Stomach (tissue), 8 donors: ENCODE measurements at regions not wholly inside any gene's neighbourhood (a gene's known extent, or its start where the extent isn't known, plus 50 kb on each side); places are given as distances from the start of the nearest gene placed in this dataset.
A peak's percentile ranks its signal among the peaks of the same experiment; 100 is the strongest.

Experiments used
- DNase-seq, 2 donors: peaks; one replicate each; pipeline versions ENCODE4 v3.0.0 to v3.0.0-alpha.2; 2013 to 2019
- H3K27ac ChIP-seq, 5 donors: fragments of 200-600 bp in 4 of 5; sonication (generic) in 4 of 5; one replicate each; pipeline ENCODE4 v1.5.1; 2013 to 2019; ENCODE audit warnings: mild to moderate bottlenecking in 1 of 5, moderate library complexity in 1 of 5
- H3K27me3 ChIP-seq, 3 donors: fragments of 200-600 bp; sonication (generic); one replicate each; pipeline ENCODE4 v1.5.1; 2017 to 2019; ENCODE audit warnings: mixed run types in 1 of 3
- H3K36me3 ChIP-seq, 4 donors: fragments of 200-600 bp; sonication (generic); 1 replicate in 3 of 4; 2 replicates in 1 of 4; pipeline ENCODE4 v1.5.1; 2016 to 2019
- H3K4me1 ChIP-seq, 4 donors: fragments of 200-600 bp; sonication (generic); one replicate each; pipeline ENCODE4 v1.5.1; 2016 to 2019
- H3K4me3 ChIP-seq, 4 donors: fragments of 200-600 bp; sonication (generic) in 3 of 4; one replicate each; pipeline ENCODE4 v1.5.1; 2016 to 2019; ENCODE audit warnings: mild to moderate bottlenecking in 1 of 4
- H3K9me3 ChIP-seq, 4 donors: fragments of 200-600 bp; sonication (generic); one replicate each; pipeline ENCODE4 v1.5.1; 2016 to 2019
- CTCF ChIP-seq, 7 experiments: fragments of 450-650 bp in 4 of 7; fragments of 200-600 bp in 3 of 7; sonication (generic) in 3 of 7; IDR thresholded peaks; one replicate each; pipeline ENCODE4 v1.5.1; 2016 to 2019; ENCODE audit warnings: antibody characterized with exemption in 7 of 7, control low read depth in 2 of 7, mild to moderate bottlenecking in 1 of 7
- EP300 ChIP-seq: sonication (generic); formaldehyde crosslinking; IDR thresholded peaks from one replicate; pipeline ENCODE4 v1.6.1; 2017; ENCODE audit warnings: antibody characterized with exemption
- POLR2A ChIP-seq, 4 donors: fragments of 450-650 bp; IDR thresholded peaks; one replicate each; pipeline ENCODE4 v1.6.1; 2016; ENCODE audit warnings: antibody characterized with exemption in 4 of 4, control low read depth in 2 of 4, mild to moderate bottlenecking in 1 of 4, moderate library complexity in 1 of 4
- POLR2AphosphoS5 ChIP-seq, 3 donors: sonication (generic); formaldehyde crosslinking; IDR thresholded peaks; one replicate each; pipeline ENCODE4 v1.6.1; 2016; ENCODE audit warnings: antibody characterized with exemption in 3 of 3
- WGBS, 5 donors: extraction: QIAGEN DNeasy Blood & Tissue Kit in 3 of 5; methylation state at CpG; one replicate each; pipeline versions ENCODE4 v1.1.5 to v1.1.7; 2013 to 2018; 5-methylcytosine and 5-hydroxymethylcytosine counted together
- intact Hi-C: fragments of 100-400 bp; cut with DNase I; formaldehyde crosslinking; loops from one replicate; pipeline ENCODE4 v1.15.1; 2023; ENCODE audit warnings: low total_unique reads
- donor health status: healthy with polysubstance abuse.
- donor health status: Bipolar disorder and iron deficiency.
- donor health status: healthy.

- H3K4me1 ChIP-seq: no peaks in the 10 kb centered on the region
- H3K9me3 ChIP-seq: no peaks in the 10 kb centered on the region
- no peak overlapping the region for H3K4me3 ChIP-seq
- H3K27me3 ChIP-seq: no peaks in the 10 kb centered on the region
- H3K27ac ChIP-seq: peak overlapping the region in 1 of 5 donors; percentile 49
- no peak for DNase-seq
- no peaks in the 10 kb centered on the region for H3K36me3 ChIP-seq
- no peak for TF ChIP-seq POLR2A (IDR thresholded peaks at IDR 0.05)
- peak in 2 of 3 donors; percentile 1 to 62 for TF ChIP-seq POLR2AphosphoS5 (IDR thresholded peaks at IDR 0.05)
- peak; percentile 25 for TF ChIP-seq EP300
- intact Hi-C loops: no loop called here
- 58 to 78% (median 74%) methylated on average over 8 of the region's 8 CpGs for WGBS, 5 donors
These were observed 83.6 kb upstream of the MAPK10 start for GRCh38 chr4:86443495-86443894.

GRCh38 chr4:86446996-86447395, 87.1 kb upstream of the MAPK10 start:
- Histone ChIP-seq H3K4me1 (peaks cover 0 to 12% (median 2%) of the 10 kb centered on the region in 4 donors), H3K36me3 (no peaks in the 10 kb centered on the region), H3K27me3 (no peaks in the 10 kb centered on the region), H3K27ac (no peak overlapping the region), H3K9me3 (no peaks in the 10 kb centered on the region), H3K4me3 (no peak overlapping the region)
- 69 to 74% (median 69%) methylated on average over 5 of the region's 5 CpGs for WGBS, 5 donors
- no peak for DNase-seq
- TF ChIP-seq POLR2A (IDR thresholded peaks at IDR 0.05) (no peak), EP300 (no peak), CTCF (IDR thresholded peaks at IDR 0.05) (no peak), POLR2AphosphoS5 (IDR thresholded peaks at IDR 0.05) (no peak)
- intact Hi-C loops: no loop called here

GRCh38 chr4:86448871-86449270, 89.0 kb upstream of the MAPK10 start:
- WGBS, 5 donors: 44 to 73% (median 64%) methylated on average over 7 to 9 of the region's 9 CpGs
- Histone ChIP-seq H3K4me1 (peaks cover 0 to 20% (median 6%) of the 10 kb centered on the region in 4 donors), H3K36me3 (no peaks in the 10 kb centered on the region), H3K9me3 (no peaks in the 10 kb centered on the region), H3K4me3 (no peak overlapping the region), H3K27me3 (no peaks in the 10 kb centered on the region), H3K27ac (no peak overlapping the region)
- intact Hi-C loops: no loop called here
- DNase-seq: peak in 1 of 2 donors; percentile 15
- TF ChIP-seq POLR2A (IDR thresholded peaks at IDR 0.05) (no peak), POLR2AphosphoS5 (IDR thresholded peaks at IDR 0.05) (no peak), CTCF (IDR thresholded peaks at IDR 0.05) (no peak), EP300 (no peak)

GRCh38 chr4:86449746-86450588, 90.1 kb upstream of the MAPK10 start:
- H3K9me3 ChIP-seq: no peaks in the 10 kb centered on the region
- peaks cover 0 to 20% (median 6%) of the 10 kb centered on the region in 4 donors for H3K4me1 ChIP-seq
- WGBS, 5 donors: 67 to 75% (median 73%) methylated on average over 5 of the region's 5 CpGs
- intact Hi-C loops: no loop called here
- no peaks in the 10 kb centered on the region for H3K27me3 ChIP-seq
- no peaks in the 10 kb centered on the region for H3K36me3 ChIP-seq
- H3K27ac ChIP-seq: peak overlapping the region in 1 of 5 donors; percentile 77
- TF ChIP-seq EP300: no peak
- no peak for TF ChIP-seq POLR2A (IDR thresholded peaks at IDR 0.05)
- TF ChIP-seq POLR2AphosphoS5 (IDR thresholded peaks at IDR 0.05): no peak
- no peak for TF ChIP-seq CTCF (IDR thresholded peaks at IDR 0.05)
- no peak overlapping the region for H3K4me3 ChIP-seq
- no peak for DNase-seq

- Histone ChIP-seq H3K4me1 (peaks cover 0 to 20% (median 6%) of the 10 kb centered on the region in 4 donors), H3K4me3 (no peak overlapping the region), H3K27ac (peak overlapping the region in 1 of 5 donors; percentile 77), H3K27me3 (no peaks in the 10 kb centered on the region), H3K36me3 (no peaks in the 10 kb centered on the region), H3K9me3 (no peaks in the 10 kb centered on the region)
- TF ChIP-seq CTCF (IDR thresholded peaks at IDR 0.05) (no peak), POLR2A (IDR thresholded peaks at IDR 0.05) (no peak), EP300 (no peak), POLR2AphosphoS5 (IDR thresholded peaks at IDR 0.05) (no peak)
- 71 to 84% (median 77%) methylated on average over 3 of the region's 3 CpGs for WGBS, 5 donors
- intact Hi-C loops: no loop called here
- DNase-seq: no peak
These were observed 91.0 kb upstream of the MAPK10 start for GRCh38 chr4:86450861-86451260.
